ENCODE measurements at regions not wholly inside any gene's neighbourhood (a gene's known extent, or its start where the extent isn't known, plus 50 kb on each side); places are given as distances from the start of the nearest gene placed in this dataset.

- POLR2A ChIA-PET, result no interaction called here
- H3K4me1 Mint-ChIP-seq, result no peaks in the 10 kb centered on the region
- CTCF ChIA-PET, result no interaction called here
Observed at GRCh38 chr16:26901983-26902382, 164.7 kb upstream of the C16orf82 start.

GRCh38 chr16:26905336-26905735, 161.4 kb upstream of the C16orf82 start:
- CTCF ChIA-PET, result no interaction called here
- H3K36me3 Mint-ChIP-seq (ENCODE audit: low read depth), result no peaks in the 10 kb centered on the region
- DNase-seq (no peak), ATAC-seq (no peak)
- POLR2A ChIA-PET, result no interaction called here
- no peaks in the 10 kb centered on the region for H3K9me3 Mint-ChIP-seq (ENCODE audit: low read depth)
- no peak overlapping the region for H3K27ac Mint-ChIP-seq
- no peak overlapping the region for H3K4me3 Mint-ChIP-seq
- H3K4me1 Mint-ChIP-seq, result no peaks in the 10 kb centered on the region
- H3K27me3 Mint-ChIP-seq, result peaks cover 27% of the 10 kb centered on the region
- intact Hi-C loops (cut with DNase I, micrococcal nuclease), result no loop called here

More at GRCh38 chr16:26901983-26902382, 164.7 kb upstream of the C16orf82 start:
- no peak for DNase-seq
- Mint-ChIP-seq H3K27ac (no peak overlapping the region), H3K9me3 (ENCODE audit: low read depth) (no peaks in the 10 kb centered on the region), H3K27me3 (peaks cover 21% of the 10 kb centered on the region), H3K36me3 (ENCODE audit: low read depth) (no peaks in the 10 kb centered on the region), H3K4me3 (no peak overlapping the region)
- intact Hi-C loops (cut with DNase I, micrococcal nuclease), result no loop called here
- no peak for ATAC-seq

DNA sequence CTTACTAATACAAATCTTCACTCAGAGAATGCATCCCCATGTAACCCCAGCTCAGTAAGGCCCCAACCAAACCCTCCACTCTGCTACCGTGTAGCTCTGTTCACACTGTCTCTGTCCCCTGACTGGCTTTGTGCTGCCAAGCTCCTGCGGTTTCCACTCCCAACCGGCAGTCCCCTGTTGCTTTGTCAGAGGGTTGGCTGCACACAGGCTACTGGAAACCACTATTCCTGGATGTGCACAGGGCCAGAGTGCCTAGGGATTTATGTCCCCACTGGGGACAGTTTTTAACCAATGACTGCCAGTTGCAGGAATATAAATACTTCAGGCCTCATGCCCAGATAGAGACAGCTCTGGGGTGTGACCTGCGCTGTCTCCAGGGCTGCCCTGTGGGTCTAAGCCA, 157.1 kb upstream of the C16orf82 start:
- POLR2A ChIA-PET, result no interaction called here
- Mint-ChIP-seq H3K4me1 (no peaks in the 10 kb centered on the region), H3K4me3 (no peak overlapping the region), H3K27ac (no peak overlapping the region), H3K27me3 (peaks cover 20% of the 10 kb centered on the region), H3K36me3 (ENCODE audit: low read depth) (no peaks in the 10 kb centered on the region), H3K9me3 (ENCODE audit: low read depth) (no peaks in the 10 kb centered on the region)
- CTCF ChIA-PET, result no interaction called here
- intact Hi-C loops (cut with DNase I, micrococcal nuclease), result no loop called here
- ATAC-seq, result no peak
- no peak for DNase-seq

DNA sequence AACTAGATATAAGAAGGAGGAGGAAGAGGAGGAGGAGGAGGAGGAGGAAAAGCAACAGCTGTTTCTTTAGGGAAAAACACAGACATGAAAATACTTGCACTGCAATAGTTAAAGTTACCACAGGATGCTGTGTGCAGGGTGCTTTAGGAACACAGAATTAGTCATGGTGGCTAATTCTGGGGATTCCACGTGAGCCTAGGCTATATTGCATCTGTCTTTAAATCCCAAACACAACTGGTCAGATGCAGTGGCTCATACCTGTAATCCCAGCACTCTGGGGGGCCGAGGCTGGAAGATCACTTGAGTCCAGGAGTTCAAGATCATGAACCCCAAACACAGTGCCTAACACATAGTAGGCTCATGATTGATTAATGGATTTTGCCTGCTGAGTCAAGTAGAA, 155.3 kb upstream of the C16orf82 start:
- intact Hi-C loops (cut with DNase I, micrococcal nuclease), result no loop called here
- ATAC-seq (no peak), DNase-seq (no peak)
- Mint-ChIP-seq H3K36me3 (ENCODE audit: low read depth) (no peaks in the 10 kb centered on the region), H3K4me3 (no peak overlapping the region), H3K4me1 (no peaks in the 10 kb centered on the region), H3K9me3 (ENCODE audit: low read depth) (no peaks in the 10 kb centered on the region), H3K27me3 (peaks cover 18% of the 10 kb centered on the region), H3K27ac (no peak overlapping the region)
- CTCF ChIA-PET, result interaction anchor here (0.6 kb wide), 1 partner anchor 27 kb away, joined by 3 read pairs; no protein-coding TSS in a partner anchor
- POLR2A ChIA-PET, result no interaction called here

DNA sequence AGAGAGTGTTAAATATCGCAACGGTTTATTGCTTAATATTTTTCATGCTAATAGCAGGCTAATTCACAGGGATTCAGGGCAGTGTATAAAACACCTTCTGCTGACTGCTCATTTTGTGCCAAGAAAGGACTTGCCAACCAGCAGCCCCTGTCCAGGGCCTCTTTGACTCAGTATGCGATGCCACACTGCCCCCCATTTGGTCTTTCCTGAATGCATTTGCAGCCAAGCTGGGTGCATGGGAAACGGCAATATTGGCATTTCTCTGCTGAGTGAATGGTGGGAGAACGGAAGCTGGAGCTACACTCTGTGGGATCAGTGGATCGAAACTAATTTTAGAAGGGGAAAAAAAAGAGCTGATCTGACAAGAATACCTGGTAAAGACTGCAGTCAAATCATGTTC, 152.9 kb upstream of the C16orf82 start:
- CTCF ChIA-PET, result no interaction called here
- intact Hi-C loops (cut with DNase I, micrococcal nuclease), result no loop called here
- Mint-ChIP-seq H3K27ac (no peak overlapping the region), H3K4me1 (no peaks in the 10 kb centered on the region), H3K9me3 (ENCODE audit: low read depth) (no peaks in the 10 kb centered on the region), H3K4me3 (no peak overlapping the region), H3K36me3 (ENCODE audit: low read depth) (no peaks in the 10 kb centered on the region), H3K27me3 (peaks cover 11% of the 10 kb centered on the region)
- ATAC-seq (no peak), DNase-seq (no peak)
- POLR2A ChIA-PET, result no interaction called here

- no peaks in the 10 kb centered on the region for H3K4me1 Mint-ChIP-seq
- H3K27ac Mint-ChIP-seq, result no peak overlapping the region
- H3K27me3 Mint-ChIP-seq, result peaks cover 5% of the 10 kb centered on the region
- no peak overlapping the region for H3K4me3 Mint-ChIP-seq
- intact Hi-C loops (cut with DNase I, micrococcal nuclease), result no loop called here
- DNase-seq, result no peak
- ChIA-PET CTCF (interaction anchor here (0.6 kb wide), 1 partner anchor 106 kb away, joined by 3 read pairs; no protein-coding TSS in a partner anchor), POLR2A (interaction anchor here (0.6 kb wide), 1 partner anchor 24 kb away, joined by 4 read pairs; no protein-coding TSS in a partner anchor)
- no peak for ATAC-seq
- H3K9me3 Mint-ChIP-seq (ENCODE audit: low read depth), result no peaks in the 10 kb centered on the region
- no peaks in the 10 kb centered on the region for H3K36me3 Mint-ChIP-seq (ENCODE audit: low read depth)
Observed at GRCh38 chr16:26930786-26931581, 135.7 kb upstream of the C16orf82 start.

DNA sequence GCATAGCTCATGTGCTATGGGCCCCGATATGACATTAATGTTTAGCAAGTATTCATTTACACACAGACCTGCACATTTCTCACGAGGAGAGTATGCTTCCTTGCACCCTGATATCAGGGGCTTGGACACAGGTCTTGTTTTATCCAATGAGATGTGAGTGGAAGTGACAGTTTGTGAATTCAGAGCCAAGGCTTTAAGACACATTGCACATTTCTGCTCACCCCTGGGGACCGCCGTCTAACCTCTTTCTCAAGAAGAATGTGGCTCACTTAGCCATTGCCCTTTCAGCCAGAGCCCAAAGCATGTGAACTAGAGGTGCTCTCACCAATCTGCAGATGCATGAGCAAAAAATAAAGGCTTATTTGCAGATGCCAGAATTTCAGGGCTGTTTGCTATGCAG, 116.1 kb upstream of the C16orf82 start:
- CTCF ChIA-PET, result no interaction called here
- Mint-ChIP-seq H3K27me3 (peaks cover 17% of the 10 kb centered on the region), H3K4me1 (no peaks in the 10 kb centered on the region), H3K36me3 (ENCODE audit: low read depth) (no peaks in the 10 kb centered on the region), H3K4me3 (no peak overlapping the region), H3K27ac (no peak overlapping the region), H3K9me3 (ENCODE audit: low read depth) (no peaks in the 10 kb centered on the region)
- DNase-seq (no peak), ATAC-seq (no peak)
- intact Hi-C loops (cut with DNase I, micrococcal nuclease), result no loop called here
- POLR2A ChIA-PET, result no interaction called here

- intact Hi-C loops (cut with DNase I, micrococcal nuclease), result no loop called here
- Mint-ChIP-seq H3K9me3 (ENCODE audit: low read depth) (no peaks in the 10 kb centered on the region), H3K36me3 (ENCODE audit: low read depth) (no peaks in the 10 kb centered on the region), H3K4me3 (no peak overlapping the region), H3K27ac (no peak overlapping the region), H3K4me1 (no peaks in the 10 kb centered on the region), H3K27me3 (peaks cover 17% of the 10 kb centered on the region)
- CTCF ChIA-PET, result no interaction called here
- POLR2A ChIA-PET, result no interaction called here
- no peak for DNase-seq
- ATAC-seq, result no peak
Observed at GRCh38 chr16:26951950-26952349, 114.8 kb upstream of the C16orf82 start.

DNA sequence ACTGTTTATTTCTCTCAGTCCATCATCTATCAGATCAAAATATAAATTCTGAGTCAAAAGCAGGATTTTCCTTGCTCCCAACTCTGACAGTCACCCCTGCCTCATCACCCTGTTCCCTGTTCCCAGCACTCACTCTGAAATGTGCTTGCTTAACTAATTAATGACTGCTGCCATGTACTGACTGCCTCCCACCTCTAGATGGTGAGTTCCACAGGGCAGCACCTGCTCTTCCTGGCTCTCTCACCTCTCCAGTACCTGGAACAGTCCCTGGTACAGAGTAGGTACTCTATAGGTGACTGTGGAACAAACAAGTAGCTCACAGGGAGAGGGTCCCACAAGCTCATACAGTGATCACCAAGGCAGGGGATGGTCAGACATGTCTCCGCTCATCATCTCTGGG, 114.3 kb upstream of the C16orf82 start:
- Mint-ChIP-seq H3K36me3 (ENCODE audit: low read depth) (no peaks in the 10 kb centered on the region), H3K4me1 (no peaks in the 10 kb centered on the region), H3K27me3 (peaks cover 17% of the 10 kb centered on the region), H3K9me3 (ENCODE audit: low read depth) (no peaks in the 10 kb centered on the region), H3K4me3 (no peak overlapping the region), H3K27ac (no peak overlapping the region)
- CTCF ChIA-PET, result no interaction called here
- POLR2A ChIA-PET, result no interaction called here
- intact Hi-C loops (cut with DNase I, micrococcal nuclease), result no loop called here
- ATAC-seq (no peak), DNase-seq (no peak)

- Mint-ChIP-seq H3K27me3 (peaks cover 5% of the 10 kb centered on the region), H3K36me3 (ENCODE audit: low read depth) (no peaks in the 10 kb centered on the region), H3K27ac (no peak overlapping the region), H3K4me3 (no peak overlapping the region), H3K4me1 (no peaks in the 10 kb centered on the region), H3K9me3 (ENCODE audit: low read depth) (no peaks in the 10 kb centered on the region)
- intact Hi-C loops (cut with DNase I, micrococcal nuclease), result no loop called here
- no peak for DNase-seq
- no peak for ATAC-seq
- ChIA-PET CTCF (no interaction called here), POLR2A (interaction anchor here (0.6 kb wide), 1 partner anchor 416 kb away, joined by 3 read pairs; no protein-coding TSS in a partner anchor)
Observed at GRCh38 chr16:26957283-26957859, 109.4 kb upstream of the C16orf82 start.

GRCh38 chr16:26959416-26960009, 107.2 kb upstream of the C16orf82 start:
- ChIA-PET POLR2A (no interaction called here), CTCF (no interaction called here)
- intact Hi-C loops (cut with DNase I, micrococcal nuclease), result loop anchor here in 1 of 2 experiments (5.0 kb wide), 2 partner anchors 148 to 498 kb away; no protein-coding TSS in a partner anchor
- Mint-ChIP-seq H3K9me3 (ENCODE audit: low read depth) (no peaks in the 10 kb centered on the region), H3K4me3 (no peak overlapping the region), H3K4me1 (no peaks in the 10 kb centered on the region), H3K27me3 (peaks cover 6% of the 10 kb centered on the region), H3K36me3 (ENCODE audit: low read depth) (no peaks in the 10 kb centered on the region), H3K27ac (no peak overlapping the region)
- no peak for ATAC-seq
- DNase-seq, result no peak

- POLR2A ChIA-PET, result interaction anchor here (0.6 kb wide), 1 partner anchor 121 kb away, joined by 3 read pairs; no protein-coding TSS in a partner anchor
- ATAC-seq, result no peak
- intact Hi-C loops (cut with DNase I, micrococcal nuclease), result loop anchor here in 1 of 2 experiments (5.0 kb wide), 2 partner anchors 146 to 496 kb away; no protein-coding TSS in a partner anchor
Observed at GRCh38 chr16:26961459-26961858, 105.3 kb upstream of the C16orf82 start.

More at GRCh38 chr16:26961459-26961858, 105.3 kb upstream of the C16orf82 start:
- no peak overlapping the region for H3K4me3 Mint-ChIP-seq
- H3K27ac Mint-ChIP-seq, result no peak overlapping the region
- CTCF ChIA-PET, result no interaction called here
- H3K4me1 Mint-ChIP-seq, result no peaks in the 10 kb centered on the region
- no peak for DNase-seq
- H3K36me3 Mint-ChIP-seq (ENCODE audit: low read depth), result no peaks in the 10 kb centered on the region
- H3K27me3 Mint-ChIP-seq, result peaks cover 9% of the 10 kb centered on the region
- no peaks in the 10 kb centered on the region for H3K9me3 Mint-ChIP-seq (ENCODE audit: low read depth)
